ENCODE measurements at regions not wholly inside any gene's neighbourhood (a gene's known extent, or its start where the extent isn't known, plus 50 kb on each side); places are given as distances from the start of the nearest gene placed in this dataset.

DNA sequence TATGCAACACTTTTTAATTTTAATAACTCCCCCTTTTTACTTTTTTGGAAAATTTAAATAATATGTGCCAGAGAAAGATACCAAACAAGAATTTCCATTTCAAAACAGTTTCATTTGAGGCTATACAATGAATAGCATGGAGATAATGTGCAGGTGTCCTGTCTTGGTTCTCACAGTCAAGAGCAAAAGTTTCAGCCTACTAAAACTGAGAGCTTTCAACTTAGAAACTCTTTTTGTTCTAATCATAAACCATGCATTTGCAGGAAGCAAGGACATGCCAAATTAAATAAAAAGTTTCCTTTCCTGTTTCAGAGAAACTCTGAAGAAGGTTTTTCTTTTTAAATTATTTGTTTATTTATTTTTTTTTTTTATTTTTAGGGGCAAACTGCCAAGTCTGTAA lies 1165.6 kb upstream of the SEMA6A start:
- Histone ChIP-seq H3K4me1 (peaks cover 6% of the 10 kb centered on the region), H3K36me3 (no peaks in the 10 kb centered on the region), H3K27ac (replicated peaks) (no peak overlapping the region), H3K27me3 (ENCODE audit: low read depth) (no peaks in the 10 kb centered on the region), H3K4me3 (no peak overlapping the region), H3K9me3 (replicated peaks) (no peaks in the 10 kb centered on the region)
- intact Hi-C loops (cut with micrococcal nuclease) = no loop called here
- TF ChIP-seq, protein P1, sequence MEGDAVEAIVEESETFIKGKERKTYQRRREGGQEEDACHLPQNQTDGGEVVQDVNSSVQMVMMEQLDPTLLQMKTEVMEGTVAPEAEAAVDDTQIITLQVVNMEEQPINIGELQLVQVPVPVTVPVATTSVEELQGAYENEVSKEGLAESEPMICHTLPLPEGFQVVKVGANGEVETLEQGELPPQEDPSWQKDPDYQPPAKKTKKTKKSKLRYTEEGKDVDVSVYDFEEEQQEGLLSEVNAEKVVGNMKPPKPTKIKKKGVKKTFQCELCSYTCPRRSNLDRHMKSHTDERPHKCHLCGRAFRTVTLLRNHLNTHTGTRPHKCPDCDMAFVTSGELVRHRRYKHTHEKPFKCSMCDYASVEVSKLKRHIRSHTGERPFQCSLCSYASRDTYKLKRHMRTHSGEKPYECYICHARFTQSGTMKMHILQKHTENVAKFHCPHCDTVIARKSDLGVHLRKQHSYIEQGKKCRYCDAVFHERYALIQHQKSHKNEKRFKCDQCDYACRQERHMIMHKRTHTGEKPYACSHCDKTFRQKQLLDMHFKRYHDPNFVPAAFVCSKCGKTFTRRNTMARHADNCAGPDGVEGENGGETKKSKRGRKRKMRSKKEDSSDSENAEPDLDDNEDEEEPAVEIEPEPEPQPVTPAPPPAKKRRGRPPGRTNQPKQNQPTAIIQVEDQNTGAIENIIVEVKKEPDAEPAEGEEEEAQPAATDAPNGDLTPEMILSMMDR (IDR thresholded peaks at IDR 0.05; ENCODE audit: borderline replicate concordance) = no peak
- no peak for DNase-seq

DNA sequence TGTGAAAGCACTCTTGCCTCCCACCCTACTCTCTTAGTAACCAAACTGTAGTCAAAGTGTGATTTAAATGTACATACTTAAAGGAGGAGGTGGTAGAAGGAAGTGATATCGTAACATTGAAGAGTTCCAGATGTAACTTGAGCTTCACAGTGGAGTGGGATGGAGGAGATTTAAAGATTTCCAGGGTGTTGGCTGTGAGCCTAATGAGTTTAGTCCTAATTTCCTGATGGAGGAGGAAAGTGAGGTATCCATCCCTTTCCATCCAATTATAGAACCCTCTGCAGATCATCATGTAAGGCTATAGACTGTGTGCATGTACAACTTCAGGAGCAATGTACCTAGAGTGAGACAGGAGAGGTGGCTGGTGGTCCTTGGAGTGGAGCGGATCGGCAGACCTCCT lies 1163.9 kb upstream of the SEMA6A start:
- peaks cover 6% of the 10 kb centered on the region for H3K4me1 ChIP-seq
- TF ChIP-seq, protein P1 (IDR thresholded peaks at IDR 0.05; ENCODE audit: borderline replicate concordance) = no peak
- H3K36me3 ChIP-seq = no peaks in the 10 kb centered on the region
- H3K27ac ChIP-seq (replicated peaks) = no peak overlapping the region
- DNase-seq = no peak
- no peaks in the 10 kb centered on the region for H3K9me3 ChIP-seq (replicated peaks)
- no peaks in the 10 kb centered on the region for H3K27me3 ChIP-seq (ENCODE audit: low read depth)
- intact Hi-C loops (cut with micrococcal nuclease) = no loop called here
- H3K4me3 ChIP-seq = no peak overlapping the region

DNA sequence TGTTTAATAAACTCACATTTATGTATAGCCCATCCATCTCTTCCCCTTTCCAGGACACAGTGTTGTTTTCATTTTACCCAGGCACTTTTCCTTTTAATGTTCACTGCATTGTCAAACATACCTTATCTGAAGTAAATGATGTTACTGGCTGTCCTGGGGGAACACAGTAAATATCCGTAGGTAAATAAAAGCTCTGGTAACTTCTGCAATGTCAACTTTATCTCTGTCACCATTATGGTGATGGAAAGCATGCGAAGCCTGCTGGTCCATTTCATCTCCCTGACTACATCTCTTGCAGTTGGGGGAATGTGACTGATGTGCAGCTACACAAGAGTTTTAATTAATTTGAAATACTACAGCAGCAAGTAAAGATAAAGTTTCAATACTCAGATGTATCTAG lies 1162.1 kb upstream of the SEMA6A start:
- Histone ChIP-seq H3K9me3 (replicated peaks) (no peaks in the 10 kb centered on the region), H3K27ac (replicated peaks) (no peak overlapping the region), H3K36me3 (no peaks in the 10 kb centered on the region), H3K4me3 (no peak overlapping the region), H3K27me3 (ENCODE audit: low read depth) (no peaks in the 10 kb centered on the region), H3K4me1 (peaks cover 6% of the 10 kb centered on the region)
- no peak for DNase-seq
- intact Hi-C loops (cut with micrococcal nuclease) = no loop called here
- TF ChIP-seq, protein P1 (IDR thresholded peaks at IDR 0.05; ENCODE audit: borderline replicate concordance) = no peak

DNA sequence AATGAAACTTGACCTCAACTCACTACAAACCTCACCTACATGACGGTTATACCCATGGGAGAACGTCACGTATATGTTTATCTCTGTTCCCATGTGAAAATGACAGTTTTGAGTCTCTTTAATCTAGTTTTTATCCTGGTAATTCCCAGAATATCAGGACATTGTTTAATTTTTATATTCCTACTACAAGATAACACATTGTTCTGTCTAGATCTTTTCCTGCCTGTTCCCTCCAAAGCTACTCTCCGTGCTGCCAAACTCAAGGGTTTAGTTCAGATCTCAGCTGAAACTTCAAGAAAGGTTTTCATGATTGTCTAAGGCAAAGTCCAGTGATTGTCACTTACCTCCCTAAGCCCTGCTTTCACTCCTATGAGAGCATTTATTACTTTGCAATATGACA lies 1159.4 kb upstream of the SEMA6A start:
- TF ChIP-seq, protein P1 (IDR thresholded peaks at IDR 0.05; ENCODE audit: borderline replicate concordance) = no peak
- Histone ChIP-seq H3K4me1 (no peaks in the 10 kb centered on the region), H3K4me3 (no peak overlapping the region), H3K36me3 (no peaks in the 10 kb centered on the region), H3K27me3 (ENCODE audit: low read depth) (no peaks in the 10 kb centered on the region), H3K27ac (replicated peaks) (no peak overlapping the region), H3K9me3 (replicated peaks) (no peaks in the 10 kb centered on the region)
- no peak for DNase-seq
- intact Hi-C loops (cut with micrococcal nuclease) = no loop called here

DNA sequence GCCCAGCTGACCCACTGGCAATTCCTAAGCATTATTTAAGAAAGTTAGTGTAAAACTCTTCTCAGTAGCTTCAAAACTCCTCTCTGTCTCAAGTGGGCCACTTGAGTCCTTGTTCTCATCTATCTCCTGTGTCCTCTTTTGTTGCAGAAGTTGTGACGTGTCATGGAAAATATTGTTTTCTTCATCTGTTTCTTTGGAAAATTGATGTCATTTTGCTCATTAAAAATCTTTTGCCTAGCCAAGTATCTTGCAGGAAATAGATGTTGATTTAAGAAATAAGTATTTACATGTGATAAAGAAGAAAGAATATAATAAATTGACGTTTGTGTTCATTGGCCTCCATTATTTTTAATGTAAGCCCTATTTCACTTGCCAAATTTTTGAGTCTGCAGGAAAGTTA lies 1158.4 kb upstream of the SEMA6A start:
- no peak overlapping the region for H3K4me3 ChIP-seq
- H3K36me3 ChIP-seq = no peaks in the 10 kb centered on the region
- intact Hi-C loops (cut with micrococcal nuclease) = no loop called here
- no peaks in the 10 kb centered on the region for H3K4me1 ChIP-seq
- H3K9me3 ChIP-seq (replicated peaks) = no peaks in the 10 kb centered on the region
- H3K27ac ChIP-seq (replicated peaks) = no peak overlapping the region
- H3K27me3 ChIP-seq (ENCODE audit: low read depth) = no peaks in the 10 kb centered on the region
- no peak for DNase-seq
- TF ChIP-seq, protein P1 (IDR thresholded peaks at IDR 0.05; ENCODE audit: borderline replicate concordance) = no peak

DNA sequence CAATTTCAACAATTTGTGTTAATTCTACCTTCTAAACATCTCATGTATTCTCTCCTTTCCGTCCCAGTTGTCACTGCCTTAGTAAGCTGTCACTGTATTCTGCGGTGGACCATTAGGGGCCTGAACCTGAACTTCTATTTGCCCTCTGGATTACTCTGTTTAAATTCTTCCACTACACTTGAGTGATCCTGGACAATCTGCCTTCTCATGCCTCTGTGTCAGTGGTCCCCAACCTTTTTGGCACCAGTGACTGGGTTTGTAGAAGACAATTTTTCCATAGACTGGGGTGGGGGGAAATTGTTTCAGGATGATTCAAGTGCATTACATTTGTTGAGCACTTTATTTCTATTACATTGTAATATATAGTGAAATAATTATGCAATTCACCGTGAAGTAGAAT lies 1157.6 kb upstream of the SEMA6A start:
- Histone ChIP-seq H3K27me3 (ENCODE audit: low read depth) (no peaks in the 10 kb centered on the region), H3K9me3 (replicated peaks) (no peaks in the 10 kb centered on the region), H3K4me1 (no peaks in the 10 kb centered on the region), H3K36me3 (no peaks in the 10 kb centered on the region), H3K4me3 (no peak overlapping the region), H3K27ac (replicated peaks) (no peak overlapping the region)
- intact Hi-C loops (cut with micrococcal nuclease) = no loop called here
- no peak for DNase-seq
- TF ChIP-seq, protein P1 (IDR thresholded peaks at IDR 0.05; ENCODE audit: borderline replicate concordance) = no peak

All from left ventricle myocardium inferior (tissue), 1 donor.